Loucy (cell line): ENCODE measurements at regions not wholly inside any gene's neighbourhood (a gene's known extent, or its start where the extent isn't known, plus 50 kb on each side); places are given as distances from the start of the nearest gene placed in this dataset.

Source experiments
- EZH2phosphoT487 ChIP-seq: fragments of 200-600 bp; IDR thresholded peaks from 2 replicates; pipeline ENCODE4 v1.6.1; 2018; ENCODE audit warnings: antibody characterized with exemption, mild to moderate bottlenecking, moderate library complexity, borderline replicate concordance
- TF ChIP-seq, protein P1 (sequence below): fragments of 200-600 bp; sonication (generic); conservative IDR thresholded peaks from 2 replicates; pipeline ENCODE4 v1.5.1; 2014; ENCODE audit warnings: mild to moderate bottlenecking, antibody characterized with exemption, low read length

DNA sequence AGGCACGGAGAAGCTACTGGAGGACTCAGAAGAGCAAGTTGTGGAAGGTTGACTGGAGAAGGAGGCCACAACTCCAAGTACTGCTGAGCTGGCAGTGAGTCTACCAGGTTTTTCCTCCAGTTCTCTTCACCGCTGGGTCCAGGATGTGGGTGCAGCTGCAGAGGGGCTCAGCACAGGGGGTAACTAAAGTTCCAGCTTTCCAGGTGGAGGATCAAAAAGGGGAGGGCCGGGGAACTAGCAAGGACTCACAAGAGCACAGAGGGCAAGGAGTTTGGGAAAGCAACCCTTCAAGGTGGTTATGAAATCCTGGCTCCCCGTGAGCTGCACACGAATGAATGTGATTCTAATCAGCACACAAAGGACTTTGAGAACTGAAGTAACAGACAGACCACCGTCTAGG, 194.2 kb upstream of the GMDS start:
- TF ChIP-seq, protein P1, sequence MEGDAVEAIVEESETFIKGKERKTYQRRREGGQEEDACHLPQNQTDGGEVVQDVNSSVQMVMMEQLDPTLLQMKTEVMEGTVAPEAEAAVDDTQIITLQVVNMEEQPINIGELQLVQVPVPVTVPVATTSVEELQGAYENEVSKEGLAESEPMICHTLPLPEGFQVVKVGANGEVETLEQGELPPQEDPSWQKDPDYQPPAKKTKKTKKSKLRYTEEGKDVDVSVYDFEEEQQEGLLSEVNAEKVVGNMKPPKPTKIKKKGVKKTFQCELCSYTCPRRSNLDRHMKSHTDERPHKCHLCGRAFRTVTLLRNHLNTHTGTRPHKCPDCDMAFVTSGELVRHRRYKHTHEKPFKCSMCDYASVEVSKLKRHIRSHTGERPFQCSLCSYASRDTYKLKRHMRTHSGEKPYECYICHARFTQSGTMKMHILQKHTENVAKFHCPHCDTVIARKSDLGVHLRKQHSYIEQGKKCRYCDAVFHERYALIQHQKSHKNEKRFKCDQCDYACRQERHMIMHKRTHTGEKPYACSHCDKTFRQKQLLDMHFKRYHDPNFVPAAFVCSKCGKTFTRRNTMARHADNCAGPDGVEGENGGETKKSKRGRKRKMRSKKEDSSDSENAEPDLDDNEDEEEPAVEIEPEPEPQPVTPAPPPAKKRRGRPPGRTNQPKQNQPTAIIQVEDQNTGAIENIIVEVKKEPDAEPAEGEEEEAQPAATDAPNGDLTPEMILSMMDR = no peak
- TF ChIP-seq EZH2phosphoT487 = no peak
